ENCODE measurements at regions not wholly inside any gene's neighbourhood (a gene's known extent, or its start where the extent isn't known, plus 50 kb on each side); places are given as distances from the start of the nearest gene placed in this dataset.

DNA sequence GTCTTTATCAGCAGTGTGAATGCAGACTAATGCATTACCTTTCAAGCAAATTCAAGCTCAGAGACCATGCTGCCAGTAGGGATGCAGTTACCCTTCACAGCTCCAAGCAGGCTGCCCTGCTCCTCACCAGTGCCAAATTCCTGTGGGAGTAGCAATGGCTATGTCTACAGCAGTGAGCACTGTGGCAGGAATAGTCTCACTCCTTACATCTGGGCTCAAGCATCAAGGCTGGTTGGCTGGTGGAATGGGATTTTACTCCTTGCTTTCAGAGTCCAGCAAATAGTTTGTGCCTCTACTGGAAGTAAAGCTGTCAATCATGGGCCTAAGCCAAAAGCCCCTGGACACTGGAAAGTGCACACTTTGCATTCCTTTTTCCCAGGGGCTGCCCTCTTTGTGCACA, 1030.8 kb downstream of the SH3BGRL start:
- Mint-ChIP-seq H3K27ac (no peak overlapping the region), H3K9me3 (peaks cover 86 to 89% of the 10 kb centered on the region in 2 experiments), H3K36me3 (ENCODE audit: insufficient read depth in 1 of 3, low read depth in 3 of 3) (peaks cover 5 to 12% (median 9%) of the 10 kb centered on the region in 3 experiments; a peak in 6 of 7 replicates), H3K27me3 (ENCODE audit: low read depth) (no peaks in the 10 kb centered on the region; the same call in 1 of the 2 replicates), H3K4me1 (no peaks in the 10 kb centered on the region), H3K4me3 (no peak overlapping the region)
- H4K8ac ChIP-seq (replicated peaks; ENCODE audit: insufficient read length, low read depth, low read length): no peak overlapping the region
- H3K9me3 ChIP-seq (ENCODE audit: control insufficient read depth, low read depth, low read length): peaks cover 48% of the 10 kb centered on the region
- H2BK15ac ChIP-seq (ENCODE audit: low read depth, low read length): no peak overlapping the region
- H4K20me1 ChIP-seq (ENCODE audit: control insufficient read depth, insufficient read depth, insufficient read length): no peaks in the 10 kb centered on the region
- no peak overlapping the region for H2BK5ac ChIP-seq (ENCODE audit: insufficient read length, low read length)
- H3K27ac ChIP-seq (ENCODE audit: insufficient read length, low read depth, low read length): no peak overlapping the region
- H3K79me1 ChIP-seq (ENCODE audit: insufficient read depth, low read depth, low read length, poor library complexity, severe bottlenecking): no peaks in the 10 kb centered on the region
- H2AK5ac ChIP-seq (ENCODE audit: insufficient read length, low read length): no peak overlapping the region
- DNase-seq: no peak
- no peak overlapping the region for H3K4me2 ChIP-seq (ENCODE audit: insufficient read depth, insufficient read length, low read length)
- H2BK120ac ChIP-seq (ENCODE audit: low read depth, low read length, poor library complexity, severe bottlenecking): no peak overlapping the region
- H2BK20ac ChIP-seq (ENCODE audit: low read depth, low read length, poor library complexity, severe bottlenecking): no peak overlapping the region
- H3K4ac ChIP-seq (ENCODE audit: low read depth, low read length): no peak overlapping the region
- H2AFZ ChIP-seq (ENCODE audit: low read length): no peak overlapping the region
- no peaks in the 10 kb centered on the region for H3K23me2 ChIP-seq (ENCODE audit: insufficient read length, low read depth, low read length, poor library complexity, severe bottlenecking)
- H3K23ac ChIP-seq (ENCODE audit: insufficient read length, low read depth, low read length): no peak overlapping the region
- H3K9ac ChIP-seq (ENCODE audit: extremely low read depth, insufficient read length, low read length): no peak overlapping the region
- H3K79me2 ChIP-seq (ENCODE audit: insufficient read depth, low read length): no peaks in the 10 kb centered on the region
- H2BK12ac ChIP-seq (ENCODE audit: insufficient read length, low read depth, low read length): no peak overlapping the region
- no peaks in the 10 kb centered on the region for H3K27me3 ChIP-seq (ENCODE audit: insufficient read depth, low read length)
- no peaks in the 10 kb centered on the region for H3K4me1 ChIP-seq (ENCODE audit: insufficient read depth, low read length)
- H3T11ph ChIP-seq (ENCODE audit: low read length): no peak overlapping the region
- H4K91ac ChIP-seq (ENCODE audit: insufficient read length, low read depth, low read length): no peak overlapping the region
- H3K14ac ChIP-seq (ENCODE audit: insufficient read depth, low read length): no peak overlapping the region
- H4K5ac ChIP-seq (ENCODE audit: insufficient read length, low read depth, low read length): no peak overlapping the region
- H3K18ac ChIP-seq (ENCODE audit: insufficient read length, low read depth, low read length): no peak overlapping the region
- TF ChIP-seq, protein P1, sequence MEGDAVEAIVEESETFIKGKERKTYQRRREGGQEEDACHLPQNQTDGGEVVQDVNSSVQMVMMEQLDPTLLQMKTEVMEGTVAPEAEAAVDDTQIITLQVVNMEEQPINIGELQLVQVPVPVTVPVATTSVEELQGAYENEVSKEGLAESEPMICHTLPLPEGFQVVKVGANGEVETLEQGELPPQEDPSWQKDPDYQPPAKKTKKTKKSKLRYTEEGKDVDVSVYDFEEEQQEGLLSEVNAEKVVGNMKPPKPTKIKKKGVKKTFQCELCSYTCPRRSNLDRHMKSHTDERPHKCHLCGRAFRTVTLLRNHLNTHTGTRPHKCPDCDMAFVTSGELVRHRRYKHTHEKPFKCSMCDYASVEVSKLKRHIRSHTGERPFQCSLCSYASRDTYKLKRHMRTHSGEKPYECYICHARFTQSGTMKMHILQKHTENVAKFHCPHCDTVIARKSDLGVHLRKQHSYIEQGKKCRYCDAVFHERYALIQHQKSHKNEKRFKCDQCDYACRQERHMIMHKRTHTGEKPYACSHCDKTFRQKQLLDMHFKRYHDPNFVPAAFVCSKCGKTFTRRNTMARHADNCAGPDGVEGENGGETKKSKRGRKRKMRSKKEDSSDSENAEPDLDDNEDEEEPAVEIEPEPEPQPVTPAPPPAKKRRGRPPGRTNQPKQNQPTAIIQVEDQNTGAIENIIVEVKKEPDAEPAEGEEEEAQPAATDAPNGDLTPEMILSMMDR (conservative IDR thresholded peaks at IDR 0.05): no peak
- H3K56ac ChIP-seq (ENCODE audit: insufficient read length, low read depth, low read length): no peak overlapping the region

Measured in H9 (cell line).